IMR-90 (cell line): ENCODE measurements at regions not wholly inside any gene's neighbourhood (a gene's known extent, or its start where the extent isn't known, plus 50 kb on each side); places are given as distances from the start of the nearest gene placed in this dataset.

ENCODE experiments used
- ATAC-seq: fragments of 200-7000 bp; cut with Tn5 transposase; 2 replicates; pipeline ENCODE4 v1.9.1; 2020; ENCODE audit warnings: low read depth, mild to moderate bottlenecking, moderate library complexity
- BruUV-seq: library from RNA; stranded (reverse); fragments of 400-500 nt; replicated peaks from 2 replicates; lab custom pipeline; 2021; lab: Mats Ljungman, UMichigan
- CTCF ChIA-PET: fragments of 300-600 bp; formaldehyde crosslinking; extraction: SDS; loops from one replicate; lab custom pipeline; 2021; ENCODE audit warnings: antibody characterized with exemption; lab: Yijun Ruan, JAX
- POLR2A ChIA-PET: fragments of 300-600 bp; sonication (Branson Sonifier 250); formaldehyde crosslinking; loops from one replicate; lab custom pipeline; 2022; ENCODE audit warnings: antibody characterized with exemption; ENCODE audit not compliant: unreplicated experiment; lab: Charles Lee
- DNase-seq: peaks from one replicate; pipeline ENCODE4 v3.0.0; 2013
- H2AFZ ChIP-seq: replicated peaks from 2 replicates; pipeline ENCODE3; 2013; ENCODE audit warnings: low read length, mild to moderate bottlenecking; ENCODE audit not compliant: poor library complexity
- H2AK5ac ChIP-seq: 2 replicates; pipeline ENCODE4 v1.6.1; 2013; ENCODE audit warnings: low read depth, low read length, inconsistent platforms
- H2AK9ac ChIP-seq: replicated peaks from 2 replicates; pipeline ENCODE3; 2013; ENCODE audit warnings: mild to moderate bottlenecking, low read depth, low read length, moderate library complexity; ENCODE audit not compliant: poor library complexity
- H2BK120ac ChIP-seq: 2 replicates; pipeline ENCODE4 v1.6.1; 2013; ENCODE audit warnings: low read depth, low read length, inconsistent platforms
- H2BK15ac ChIP-seq: 3 replicates; pipeline ENCODE4 v1.6.1; 2013; ENCODE audit warnings: low read depth, low read length, inconsistent platforms
- H2BK20ac ChIP-seq: 2 replicates; pipeline ENCODE4 v1.6.1; 2013; ENCODE audit warnings: low read depth, mild to moderate bottlenecking, inconsistent platforms, low read length, moderate library complexity
- H2BK5ac ChIP-seq: 2 replicates; pipeline ENCODE4 v1.6.1; 2013; ENCODE audit warnings: mild to moderate bottlenecking, low read depth, low read length, inconsistent platforms; ENCODE audit not compliant: poor library complexity, severe bottlenecking
- H3K14ac ChIP-seq: replicated peaks from 2 replicates; pipeline ENCODE4 v1.6.1; 2013; ENCODE audit warnings: low read depth, low read length, inconsistent platforms
- H3K18ac ChIP-seq: 2 replicates; pipeline ENCODE4 v1.6.1; 2013; ENCODE audit warnings: low read depth, low read length, control low read depth
- H3K23ac ChIP-seq: 2 replicates; pipeline ENCODE4 v1.6.1; 2013; ENCODE audit warnings: low read depth, low read length, inconsistent platforms
- H3K27ac ChIP-seq: 2 replicates; pipeline ENCODE4 v1.5.1; 2013; ENCODE audit warnings: mild to moderate bottlenecking, control low read depth, low read length; ENCODE audit not compliant: insufficient read depth
- H3K27me3 ChIP-seq: 2 replicates; pipeline ENCODE4 v1.6.1; 2013; ENCODE audit warnings: low read length; ENCODE audit not compliant: control insufficient read depth, insufficient read depth
- H3K36me3 ChIP-seq: 2 replicates; pipeline ENCODE4 v1.6.1; 2013; ENCODE audit warnings: low read length, mixed read lengths; ENCODE audit not compliant: control insufficient read depth, insufficient read depth
- H3K4ac ChIP-seq: 2 replicates; pipeline ENCODE4 v1.6.1; 2013; ENCODE audit warnings: low read depth, low read length, inconsistent platforms
- H3K4me1 ChIP-seq: 2 replicates; pipeline ENCODE4 v1.6.1; 2013; ENCODE audit warnings: low read length, mixed read lengths; ENCODE audit not compliant: control insufficient read depth, insufficient read depth
- H3K4me2 ChIP-seq: 2 replicates; pipeline ENCODE4 v1.6.1; 2013; ENCODE audit warnings: low read depth, mild to moderate bottlenecking, control low read depth, low read length, moderate library complexity
- H3K4me3 ChIP-seq: 2 replicates; pipeline ENCODE4 v1.5.1; 2013; ENCODE audit warnings: low read depth, mild to moderate bottlenecking, control low read depth, low read length, moderate library complexity; ENCODE audit not compliant: insufficient read depth
- H3K56ac ChIP-seq: 2 replicates; pipeline ENCODE4 v1.6.1; 2013; ENCODE audit warnings: low read length, inconsistent platforms; ENCODE audit not compliant: insufficient read depth; ENCODE audit errors: extremely low read depth
- H3K79me1 ChIP-seq, 2 experiments: 2 replicates each; pipeline ENCODE4 v1.6.1; 2013; ENCODE audit warnings: low read length in 2 of 2, inconsistent platforms in 1 of 2, low read depth in 1 of 2
- H3K9ac ChIP-seq: 2 replicates; pipeline ENCODE4 v1.6.1; 2013; ENCODE audit warnings: low read depth, low read length, control low read depth
- H3K9me1 ChIP-seq: 2 replicates; pipeline ENCODE4 v1.6.1; 2013; ENCODE audit warnings: low read length, inconsistent platforms; ENCODE audit not compliant: insufficient read depth
- H3K9me3 ChIP-seq: 2 replicates; pipeline ENCODE4 v1.6.1; 2013; ENCODE audit warnings: low read length; ENCODE audit not compliant: control insufficient read depth, insufficient read depth
- H4K20me1 ChIP-seq: 2 replicates; pipeline ENCODE4 v1.6.1; 2013; ENCODE audit warnings: low read length, inconsistent platforms; ENCODE audit not compliant: insufficient read depth
- H4K5ac ChIP-seq: 2 replicates; pipeline ENCODE4 v1.6.1; 2013; ENCODE audit warnings: mild to moderate bottlenecking, low read depth, low read length, control low read depth
- H4K8ac ChIP-seq, 2 experiments: 2 replicates each; pipeline ENCODE4 v1.6.1; 2013; ENCODE audit warnings: low read depth in 2 of 2, low read length in 2 of 2, control low read depth in 1 of 2, inconsistent platforms in 1 of 2
- H4K91ac ChIP-seq: 2 replicates; pipeline ENCODE4 v1.6.1; 2013; ENCODE audit warnings: low read depth, low read length, inconsistent platforms; ENCODE audit not compliant: insufficient read depth
- BHLHE40 ChIP-seq: fragments of 150-350 bp; IDR thresholded peaks from 2 replicates; pipeline ENCODE4 v1.6.1; 2016; ENCODE audit warnings: mild to moderate bottlenecking, low read depth, low read length
- CEBPB ChIP-seq: IDR thresholded peaks from 2 replicates; pipeline ENCODE4 v1.6.1; 2012; ENCODE audit warnings: low read depth, low read length, improper control_type of control experiment
- CHD1 ChIP-seq: IDR thresholded peaks from 2 replicates; pipeline ENCODE4 v1.6.1; 2012; ENCODE audit warnings: low read depth, low read length, improper control_type of control experiment
- FOS ChIP-seq: fragments of 150-350 bp; IDR thresholded peaks from 2 replicates; pipeline ENCODE4 v1.6.1; 2016; ENCODE audit warnings: low read depth, low read length
- MAFK ChIP-seq: IDR thresholded peaks from 2 replicates; pipeline ENCODE4 v1.6.1; 2012; ENCODE audit warnings: low read depth, low read length, improper control_type of control experiment
- MAZ ChIP-seq: IDR thresholded peaks from 2 replicates; pipeline ENCODE4 v1.6.1; 2012; ENCODE audit warnings: low read depth, mild to moderate bottlenecking, low read length, improper control_type of control experiment, moderate library complexity, borderline replicate concordance
- MXI1 ChIP-seq: IDR thresholded peaks from 2 replicates; pipeline ENCODE4 v1.6.1; 2012; ENCODE audit warnings: low read depth, mild to moderate bottlenecking, low read length, moderate library complexity, borderline replicate concordance
- POLR2A ChIP-seq: IDR thresholded peaks from 2 replicates; pipeline ENCODE4 v1.6.1; 2012; ENCODE audit warnings: mild to moderate bottlenecking, low read depth, low read length
- RCOR1 ChIP-seq: IDR thresholded peaks from 2 replicates; pipeline ENCODE4 v1.6.1; 2012; ENCODE audit warnings: mild to moderate bottlenecking, low read length, improper control_type of control experiment; ENCODE audit not compliant: insufficient replicate concordance
- RFX5 ChIP-seq: IDR thresholded peaks from 2 replicates; pipeline ENCODE4 v1.8.0; 2012; ENCODE audit warnings: low read depth, mild to moderate bottlenecking, low read length, moderate library complexity
- SMC3 ChIP-seq: fragments of 150-350 bp; IDR thresholded peaks from 2 replicates; pipeline ENCODE4 v1.6.1; 2016; ENCODE audit warnings: low read depth, mild to moderate bottlenecking, antibody characterized with exemption, low read length, moderate library complexity
- WGBS, 2 experiments: methylation state at CpG; one replicate each; pipeline versions ENCODE4 v1.1.5 to v1.1.7; 2013; ENCODE audit warnings: missing lambda C conversion rate in 2 of 2; ENCODE audit not compliant: insufficient read length in 1 of 2; ENCODE audit errors: extremely low coverage in 2 of 2; 5-methylcytosine and 5-hydroxymethylcytosine counted together
- dilution Hi-C: fragments of 300-500 bp; cut with HindIII; formaldehyde crosslinking; loops from one replicate; pipeline ENCODE4 v1.14.3; 2018; ENCODE audit warnings: low sequenced_read_pairs; ENCODE audit not compliant: unreplicated experiment
- in situ Hi-C: fragments of 300-500 bp; cut with MboI; formaldehyde crosslinking; loops from 3 replicates; pipeline ENCODE4 v1.14.3; 2019; ENCODE audit warnings: low sequenced_read_pairs, inconsistent platforms, mixed read lengths
- intact Hi-C: fragments of 100-400 bp; cut with micrococcal nuclease; formaldehyde crosslinking; loops from 2 replicates; pipeline ENCODE4 v1.10.0; 2022
- TF ChIP-seq, protein P1 (sequence below): fragments of 150-350 bp; IDR thresholded peaks from 2 replicates; pipeline ENCODE4 v1.6.1; 2016; ENCODE audit warnings: low read depth, mild to moderate bottlenecking, low read length, moderate library complexity, borderline replicate concordance
- TF ChIP-seq, protein P2 (sequence below): fragments of 150-350 bp; IDR thresholded peaks from 2 replicates; pipeline ENCODE4 v1.6.1; 2017; ENCODE audit warnings: mild to moderate bottlenecking, antibody characterized with exemption, low read length, low read depth

DNA sequence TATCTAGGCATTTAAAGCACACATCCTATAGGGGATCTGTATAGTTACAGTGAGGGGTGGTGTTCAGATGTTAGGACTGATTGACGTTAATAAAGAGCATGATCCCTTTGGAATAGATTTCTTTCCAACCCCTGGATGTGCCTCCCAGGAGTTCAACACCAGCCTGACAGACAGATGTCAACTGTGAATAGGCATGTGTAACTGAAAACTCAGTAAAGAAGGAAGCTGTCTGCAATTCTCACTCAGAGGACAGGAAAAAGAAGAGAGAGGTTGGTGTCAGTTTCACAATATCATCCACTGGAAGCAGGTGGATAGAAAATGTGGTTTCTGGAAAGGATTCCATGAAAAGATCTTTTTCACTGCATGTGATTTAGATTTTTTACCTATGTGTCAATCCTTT, 396.3 kb downstream of the NSUN3 start:
- H2BK5ac ChIP-seq = no peak overlapping the region
- intact Hi-C loops (no loop called here), in situ Hi-C loops (no loop called here), dilution Hi-C loops (no loop called here)
- no peak for ATAC-seq
- ChIA-PET POLR2A (no interaction called here), CTCF (no interaction called here)
- BruUV-seq = no TSS peak
- H4K91ac ChIP-seq = no peak overlapping the region
- H2AFZ ChIP-seq = no peak overlapping the region
- no peak overlapping the region for H3K27ac ChIP-seq
- H3K9ac ChIP-seq = no peak overlapping the region
- no peak for DNase-seq
- H2BK15ac ChIP-seq = no peak overlapping the region
- no peak overlapping the region for H3K4me2 ChIP-seq
- H2AK9ac ChIP-seq = no peak overlapping the region
- no peak overlapping the region for H2BK20ac ChIP-seq
- H3K18ac ChIP-seq = no peak overlapping the region
- no peak overlapping the region for H4K5ac ChIP-seq
- no peak overlapping the region for H3K23ac ChIP-seq
- no peaks in the 10 kb centered on the region for H3K9me1 ChIP-seq
- no peaks in the 10 kb centered on the region; the same call in 1 of the 2 replicates for H3K27me3 ChIP-seq
- no peak overlapping the region for H2AK5ac ChIP-seq
- H4K20me1 ChIP-seq = no peaks in the 10 kb centered on the region
- H3K36me3 ChIP-seq = no peaks in the 10 kb centered on the region
- H4K8ac ChIP-seq = no peak overlapping the region
- H3K4me1 ChIP-seq = no peaks in the 10 kb centered on the region
- no peak overlapping the region for H3K4me3 ChIP-seq
- no CpG with 5 or more reads among the region's 1 CpG for WGBS, 2 experiments
- H3K4ac ChIP-seq = no peak overlapping the region
- TF ChIP-seq CEBPB (no peak), SMC3 (no peak), RCOR1 (no peak), FOS (no peak), RFX5 (no peak), CHD1 (no peak), POLR2A (no peak), MAFK (no peak), MAZ (no peak), MXI1 (no peak), BHLHE40 (no peak)
- TF ChIP-seq, protein P1, sequence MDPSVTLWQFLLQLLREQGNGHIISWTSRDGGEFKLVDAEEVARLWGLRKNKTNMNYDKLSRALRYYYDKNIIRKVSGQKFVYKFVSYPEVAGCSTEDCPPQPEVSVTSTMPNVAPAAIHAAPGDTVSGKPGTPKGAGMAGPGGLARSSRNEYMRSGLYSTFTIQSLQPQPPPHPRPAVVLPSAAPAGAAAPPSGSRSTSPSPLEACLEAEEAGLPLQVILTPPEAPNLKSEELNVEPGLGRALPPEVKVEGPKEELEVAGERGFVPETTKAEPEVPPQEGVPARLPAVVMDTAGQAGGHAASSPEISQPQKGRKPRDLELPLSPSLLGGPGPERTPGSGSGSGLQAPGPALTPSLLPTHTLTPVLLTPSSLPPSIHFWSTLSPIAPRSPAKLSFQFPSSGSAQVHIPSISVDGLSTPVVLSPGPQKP = no peak
- TF ChIP-seq, protein P2, sequence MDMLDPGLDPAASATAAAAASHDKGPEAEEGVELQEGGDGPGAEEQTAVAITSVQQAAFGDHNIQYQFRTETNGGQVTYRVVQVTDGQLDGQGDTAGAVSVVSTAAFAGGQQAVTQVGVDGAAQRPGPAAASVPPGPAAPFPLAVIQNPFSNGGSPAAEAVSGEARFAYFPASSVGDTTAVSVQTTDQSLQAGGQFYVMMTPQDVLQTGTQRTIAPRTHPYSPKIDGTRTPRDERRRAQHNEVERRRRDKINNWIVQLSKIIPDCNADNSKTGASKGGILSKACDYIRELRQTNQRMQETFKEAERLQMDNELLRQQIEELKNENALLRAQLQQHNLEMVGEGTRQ = no peak
- H3K79me1 ChIP-seq = no peaks in the 10 kb centered on the region
- H2BK120ac ChIP-seq = no peak overlapping the region
- H3K9me3 ChIP-seq = no peaks in the 10 kb centered on the region
- no peak overlapping the region for H3K56ac ChIP-seq
- no peak overlapping the region for H3K14ac ChIP-seq
